PC-9 (cell line): ENCODE measurements at regions not wholly inside any gene's neighbourhood (a gene's known extent, or its start where the extent isn't known, plus 50 kb on each side); places are given as distances from the start of the nearest gene placed in this dataset.

ENCODE experiments used
- BruUV-seq: library from RNA; stranded (reverse); fragments of 400-500 nt; replicated peaks from 2 replicates; lab custom pipeline; 2021; lab: Mats Ljungman, UMichigan
- CTCF ChIA-PET: fragments of 300-600 bp; sonication (Branson Sonifier 250); formaldehyde crosslinking; loops from one replicate; lab custom pipeline; 2022; ENCODE audit warnings: antibody characterized with exemption; lab: Charles Lee
- POLR2A ChIA-PET: fragments of 300-600 bp; sonication (Branson Sonifier 250); formaldehyde crosslinking; loops from one replicate; lab custom pipeline; 2022; ENCODE audit warnings: antibody characterized with exemption; ENCODE audit not compliant: unreplicated experiment; lab: Charles Lee
- DNase-seq, 2 experiments: peaks; one replicate each; pipeline versions ENCODE4 v3.0.0 to v3.0.0-alpha.2; 2015 to 2022; ENCODE audit warnings: mixed read lengths in 1 of 2
- H2AFZ ChIP-seq: fragments of 200-600 bp; sonication (generic); 2 replicates; pipeline ENCODE4 v1.8.1; 2017; ENCODE audit warnings: antibody characterized with exemption
- H3F3A ChIP-seq: fragments of 200-600 bp; sonication (generic); 2 replicates; pipeline ENCODE4 v1.8.1; 2017; ENCODE audit warnings: antibody characterized with exemption, mild to moderate bottlenecking, low read depth; ENCODE audit not compliant: insufficient read depth
- H3K27ac ChIP-seq: fragments of 200-600 bp; sonication (generic); 2 replicates; pipeline ENCODE4 v1.6.1; 2016; ENCODE audit warnings: mixed run types
- H3K27me3 ChIP-seq: fragments of 200-600 bp; sonication (generic); 2 replicates; pipeline ENCODE4 v1.6.1; 2016; ENCODE audit warnings: low read depth, mixed run types; ENCODE audit not compliant: insufficient read depth
- H3K36me3 ChIP-seq: fragments of 200-600 bp; sonication (generic); 2 replicates; pipeline ENCODE4 v1.6.1; 2016; ENCODE audit warnings: low read depth, mixed run types
- H3K4me1 ChIP-seq: fragments of 200-600 bp; sonication (generic); replicated peaks from 2 replicates; pipeline ENCODE4 v1.6.1; 2016; ENCODE audit warnings: mixed run types; ENCODE audit not compliant: insufficient read depth
- H3K4me2 ChIP-seq: fragments of 200-600 bp; sonication (generic); 2 replicates; pipeline ENCODE4 v1.6.1; 2017; ENCODE audit warnings: mixed run types
- H3K4me3 ChIP-seq: fragments of 200-600 bp; sonication (generic); 2 replicates; pipeline ENCODE4 v1.6.1; 2016; ENCODE audit warnings: mixed run types
- H3K79me2 ChIP-seq: fragments of 200-600 bp; sonication (generic); 2 replicates; pipeline ENCODE4 v1.6.1; 2017; ENCODE audit warnings: low read depth, mixed run types
- H3K9me2 ChIP-seq: fragments of 200-600 bp; sonication (generic); 2 replicates; pipeline ENCODE4 v1.8.1; 2017; ENCODE audit warnings: mild to moderate bottlenecking; ENCODE audit not compliant: insufficient read depth
- H3K9me3 ChIP-seq: fragments of 200-600 bp; sonication (generic); 2 replicates; pipeline ENCODE4 v1.8.1; 2016; ENCODE audit warnings: low read depth; ENCODE audit not compliant: insufficient read depth
- H4K20me1 ChIP-seq: fragments of 200-600 bp; sonication (generic); 2 replicates; pipeline ENCODE4 v1.8.1; 2017; ENCODE audit not compliant: insufficient read depth
- CTCF ChIP-seq: fragments of 200-600 bp; sonication (generic); conservative IDR thresholded peaks from 2 replicates; pipeline ENCODE4 v1.6.1; 2017; ENCODE audit warnings: mixed run types, antibody characterized with exemption, mild to moderate bottlenecking, moderate library complexity
- EZH2 ChIP-seq: fragments of 200-600 bp; sonication (generic); IDR thresholded peaks from 2 replicates; pipeline ENCODE4 v1.8.0; 2017; ENCODE audit warnings: antibody characterized with exemption, low read depth
- intact Hi-C: fragments of 100-400 bp; cut with micrococcal nuclease; formaldehyde crosslinking; loops from one replicate; pipeline ENCODE4 v1.10.0; 2022; ENCODE audit not compliant: unreplicated experiment

GRCh38 chr1:116242741-116243140, 130.3 kb upstream of the ATP1A1 start:
- no peak for TF ChIP-seq CTCF
- no peak for TF ChIP-seq EZH2
- no peak for DNase-seq
- Histone ChIP-seq H3F3A (no peaks in the 10 kb centered on the region), H3K9me2 (no peaks in the 10 kb centered on the region), H4K20me1 (no peaks in the 10 kb centered on the region), H3K36me3 (no peaks in the 10 kb centered on the region), H2AFZ (no peak overlapping the region), H3K27ac (no peak overlapping the region), H3K79me2 (no peaks in the 10 kb centered on the region), H3K4me3 (no peak overlapping the region), H3K27me3 (no peaks in the 10 kb centered on the region), H3K4me1 (peaks cover 18% of the 10 kb centered on the region), H3K4me2 (no peak overlapping the region), H3K9me3 (no peaks in the 10 kb centered on the region)
- CTCF ChIA-PET: no interaction called here
- intact Hi-C loops: no loop called here
- POLR2A ChIA-PET: no interaction called here
- no TSS peak for BruUV-seq

DNA sequence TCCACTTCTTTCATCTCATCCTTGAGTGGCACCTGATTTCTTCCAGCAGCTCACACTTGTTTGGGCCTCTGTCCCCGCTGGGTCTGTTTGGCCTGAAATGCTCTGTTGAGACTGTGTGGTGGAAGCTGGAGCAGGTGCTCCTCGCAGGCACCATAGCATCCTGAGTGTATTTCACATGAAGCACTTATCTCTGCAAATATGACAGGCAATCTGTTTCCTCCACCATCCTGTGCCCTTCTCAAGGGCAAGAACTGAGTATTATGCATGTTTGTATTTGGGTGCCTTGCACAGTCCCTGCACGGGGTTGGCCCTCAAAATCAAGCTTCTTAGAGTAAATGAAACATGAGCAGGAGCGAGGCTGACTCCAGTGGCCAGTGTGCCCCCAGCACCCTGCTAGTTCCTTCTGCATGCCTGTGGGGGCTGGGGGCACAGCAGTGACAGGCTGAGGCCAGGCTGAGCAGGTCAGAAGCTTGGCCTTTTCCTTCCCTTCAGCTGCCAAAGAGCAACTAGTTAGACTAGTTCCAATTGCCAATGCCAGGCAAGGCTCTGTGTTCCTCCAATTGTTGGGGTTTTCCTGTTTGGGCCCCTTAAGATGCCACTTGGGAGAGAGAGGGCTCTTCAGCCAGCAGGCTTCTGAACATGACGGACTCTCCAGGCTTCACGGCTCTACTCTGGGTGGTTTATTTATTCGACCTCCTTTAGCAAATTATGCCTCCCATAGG, 129.6 kb upstream of the ATP1A1 start:
- no TSS peak for BruUV-seq
- no peak overlapping the region for H3K4me2 ChIP-seq
- no peaks in the 10 kb centered on the region for H3K79me2 ChIP-seq
- no peak overlapping the region for H3K4me3 ChIP-seq
- H4K20me1 ChIP-seq: no peaks in the 10 kb centered on the region
- POLR2A ChIA-PET: interaction anchor here (0.6 kb wide), 1 partner anchor 928 kb away, joined by 4 read pairs; no protein-coding TSS in a partner anchor
- H3K27me3 ChIP-seq: no peaks in the 10 kb centered on the region
- DNase-seq: no peak
- peaks cover 18% of the 10 kb centered on the region for H3K4me1 ChIP-seq
- intact Hi-C loops: no loop called here
- H3K27ac ChIP-seq: no peak overlapping the region
- no peaks in the 10 kb centered on the region for H3K9me3 ChIP-seq
- CTCF ChIA-PET: no interaction called here
- no peak overlapping the region for H2AFZ ChIP-seq
- H3F3A ChIP-seq: no peaks in the 10 kb centered on the region
- no peaks in the 10 kb centered on the region for H3K9me2 ChIP-seq
- no peaks in the 10 kb centered on the region for H3K36me3 ChIP-seq
- TF ChIP-seq EZH2 (no peak), CTCF (no peak)

DNA sequence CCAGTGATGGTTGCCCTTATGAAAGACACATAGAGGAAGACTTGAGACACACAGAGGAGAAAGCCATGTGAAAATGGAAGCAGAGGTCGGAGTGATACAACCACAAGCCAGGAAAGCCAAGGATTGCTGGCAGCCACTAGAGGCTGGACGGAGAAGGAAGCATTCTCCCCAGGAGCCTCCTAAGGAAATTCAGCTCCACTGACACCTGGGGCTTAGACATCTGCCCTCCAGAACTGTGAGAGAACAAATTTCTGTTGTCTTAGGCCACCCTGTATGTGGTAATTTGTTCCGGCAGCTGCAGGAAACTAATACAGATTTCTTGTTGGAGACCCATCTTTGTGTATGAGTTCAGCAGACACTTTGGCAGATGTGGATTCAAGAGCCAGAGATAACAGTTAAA, 126.9 kb upstream of the ATP1A1 start:
- Histone ChIP-seq H3K9me2 (no peaks in the 10 kb centered on the region), H3K4me1 (peaks cover 8% of the 10 kb centered on the region; the same call in 1 of the 2 replicates), H3K4me2 (no peak overlapping the region), H3K27ac (no peak overlapping the region), H3F3A (no peaks in the 10 kb centered on the region), H3K36me3 (no peaks in the 10 kb centered on the region), H4K20me1 (no peaks in the 10 kb centered on the region), H3K4me3 (no peak overlapping the region), H3K27me3 (no peaks in the 10 kb centered on the region), H3K79me2 (no peaks in the 10 kb centered on the region), H3K9me3 (no peaks in the 10 kb centered on the region), H2AFZ (no peak overlapping the region)
- no peak for TF ChIP-seq CTCF
- TF ChIP-seq EZH2: no peak
- ChIA-PET POLR2A (no interaction called here), CTCF (no interaction called here)
- no peak for DNase-seq
- no TSS peak for BruUV-seq
- intact Hi-C loops: no loop called here
